Stimulated activated CD4-positive, alpha-beta T cell treated with anti-CD3 and anti-CD28 coated beads, TNF-alpha, amount 100 ng/mL, for 48 hours (primary cell): ENCODE measurements at regions not wholly inside any gene's neighbourhood (a gene's known extent, or its start where the extent isn't known, plus 50 kb on each side); places are given as distances from the start of the nearest gene placed in this dataset.
"Not testable (repeated sequence)": the region's sequence is repeated elsewhere in the genome, so short reads cannot be mapped to it uniquely, and the experiment has no call there.

Experiments
- DNase-seq, 3 donors: peaks; one replicate each; pipeline ENCODE4 v3.0.0-alpha.2; 2020; ENCODE audit warnings: low read depth in 3 of 3

DNA sequence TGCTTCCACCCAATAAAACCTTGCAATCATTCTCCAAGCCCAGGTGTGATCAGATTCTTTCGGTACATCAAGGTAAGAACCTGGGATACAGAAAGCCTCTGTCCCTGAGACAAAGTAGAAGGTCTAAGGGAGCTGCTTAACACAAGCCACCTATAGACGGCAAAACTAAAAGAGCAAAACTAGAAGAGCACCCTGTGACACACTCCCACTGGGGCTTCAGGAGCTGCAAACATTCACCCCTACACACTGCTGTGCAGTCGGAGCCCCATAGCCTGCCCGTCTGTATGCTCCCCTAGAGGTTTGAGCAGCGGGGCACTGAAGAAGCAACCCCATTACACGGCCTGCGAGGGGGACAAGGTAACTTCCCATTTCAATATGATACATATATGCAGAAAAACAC lies 179.6 kb upstream of the CDH9 start:
- DNase-seq, result no peak

DNA sequence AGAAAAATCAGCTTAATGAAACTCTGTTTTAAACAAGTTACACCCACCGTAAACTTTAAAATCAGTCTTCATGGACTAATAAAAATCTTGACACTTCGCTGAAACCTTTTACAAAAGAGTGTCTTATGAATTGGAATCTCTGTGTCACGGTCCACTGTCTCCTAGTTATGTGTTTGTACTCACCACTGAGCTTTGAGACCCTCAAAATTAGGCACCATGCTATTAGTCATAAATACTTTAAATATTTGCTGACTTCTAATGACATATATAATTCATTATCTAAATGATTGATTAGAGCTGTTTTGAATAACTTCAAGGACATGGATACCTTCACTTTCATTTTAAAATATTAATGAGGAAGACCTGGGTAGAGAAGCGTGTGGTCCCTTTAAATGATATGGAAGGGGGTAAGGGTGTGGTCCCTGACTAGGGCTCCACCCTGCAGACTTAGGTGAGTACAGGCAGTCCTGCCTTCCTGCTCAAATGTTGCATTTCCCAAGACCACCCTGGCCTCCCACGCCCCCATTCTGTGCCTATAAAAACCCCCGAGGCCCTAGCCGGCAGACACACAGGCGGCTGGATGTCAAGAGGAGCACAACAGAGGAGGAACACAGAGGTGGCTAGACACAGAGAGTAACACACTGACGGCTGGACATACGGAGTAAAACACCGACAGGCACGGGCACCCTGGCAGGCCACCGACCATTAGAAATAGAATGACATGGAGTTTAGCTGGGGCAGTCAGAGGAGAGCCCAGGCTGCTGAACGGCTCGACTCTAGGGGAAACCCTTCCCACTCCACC lies 179.0 kb upstream of the CDH9 start:
- DNase-seq, result no peak

DNA sequence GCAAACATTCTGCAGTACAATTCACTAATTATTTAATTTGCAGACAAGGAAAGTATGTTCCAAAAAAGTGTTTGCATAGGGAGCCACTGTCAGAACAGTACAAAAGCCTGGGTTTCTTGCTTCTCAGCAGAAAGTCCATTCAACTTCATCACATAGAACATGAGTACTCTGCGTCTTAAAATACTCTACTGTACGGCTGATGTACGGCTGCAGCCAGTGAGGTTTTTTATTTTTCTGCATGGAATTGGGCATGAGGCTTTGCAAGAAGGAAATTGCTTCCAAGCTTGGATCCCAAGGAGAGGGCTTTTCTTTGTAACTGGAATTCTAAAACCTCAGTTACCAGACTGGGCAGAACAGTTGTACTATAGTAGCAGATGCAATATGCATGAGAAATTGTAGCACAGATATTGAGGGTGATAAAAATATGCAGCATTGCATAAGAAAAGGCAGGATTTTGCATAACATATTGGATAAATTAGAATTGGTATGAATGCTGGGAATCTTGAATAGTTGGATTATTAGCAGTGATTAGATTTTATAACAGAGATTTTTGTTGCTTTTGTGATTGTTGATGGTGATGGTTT lies 178.1 kb upstream of the CDH9 start:
- no peak for DNase-seq

DNA sequence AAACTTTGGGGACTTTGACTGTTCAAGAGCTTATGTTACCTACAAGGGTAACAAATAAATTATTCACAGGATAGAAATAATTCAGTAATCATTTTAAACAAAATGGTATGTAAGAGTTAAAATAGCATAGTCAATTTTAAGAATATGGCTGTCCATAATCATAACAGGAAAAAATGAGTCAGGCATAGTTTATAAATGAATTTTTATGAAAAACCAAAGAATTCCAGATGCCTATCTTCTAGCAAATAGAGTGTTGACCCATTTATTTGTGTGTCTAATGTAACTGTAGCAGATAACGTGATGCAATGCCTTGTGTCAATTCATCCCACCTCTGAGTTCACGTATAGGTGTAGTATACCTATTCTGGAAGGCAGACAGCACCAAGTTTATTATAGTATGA lies 169.7 kb upstream of the CDH9 start:
- no peak for DNase-seq

GRCh38 chr5:27191786-27192510 lies 153.6 kb upstream of the CDH9 start:
- no peak for DNase-seq

GRCh38 chr5:27172693-27173092 lies 134.3 kb upstream of the CDH9 start:
- no peak for DNase-seq

DNA sequence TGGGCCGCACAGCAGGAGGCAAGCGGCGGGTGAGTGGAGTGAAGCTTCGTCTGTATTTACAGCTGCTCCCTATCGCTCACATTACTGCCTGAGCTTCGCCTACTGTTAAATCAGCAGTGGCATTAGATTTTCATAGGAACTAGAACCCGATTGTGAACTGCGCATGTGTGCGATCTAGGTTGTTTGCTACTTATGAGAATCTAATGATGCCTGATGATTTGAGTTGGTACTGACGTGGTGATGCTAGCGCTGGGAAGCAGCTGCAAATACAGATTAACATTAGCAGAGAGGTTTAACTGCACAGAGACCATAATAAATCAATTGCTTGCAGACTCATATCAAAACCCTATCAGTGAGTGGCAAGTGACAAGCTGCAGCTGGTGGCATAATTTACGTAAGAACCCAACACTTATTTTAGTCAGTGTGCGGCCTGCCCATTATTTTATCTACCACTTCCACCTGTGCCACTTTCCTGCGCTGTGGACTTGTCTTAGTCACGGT lies 133.4 kb upstream of the CDH9 start:
- no peak for DNase-seq

GRCh38 chr5:27158775-27159174 lies 120.4 kb upstream of the CDH9 start:
- no peak for DNase-seq

DNA sequence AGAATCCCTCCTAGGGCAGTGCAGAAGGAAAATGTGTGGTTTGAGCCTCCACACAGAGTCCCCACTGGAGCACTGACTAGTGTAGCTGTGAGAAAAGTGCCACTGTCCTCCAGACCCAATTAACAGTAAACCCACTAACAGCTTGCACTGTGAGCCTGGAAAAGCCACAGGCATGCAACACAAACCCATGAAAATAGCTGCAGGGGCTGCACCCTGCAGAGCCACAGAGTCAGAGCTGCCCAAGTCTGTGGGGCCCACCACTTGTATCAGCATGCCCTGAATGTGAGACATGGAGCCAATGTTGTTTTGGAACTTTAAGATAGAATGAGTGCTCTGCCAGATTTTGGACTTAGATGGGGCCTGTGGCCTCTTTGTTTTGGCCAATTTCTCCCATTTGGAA lies 119.8 kb upstream of the CDH9 start:
- no peak for DNase-seq

DNA sequence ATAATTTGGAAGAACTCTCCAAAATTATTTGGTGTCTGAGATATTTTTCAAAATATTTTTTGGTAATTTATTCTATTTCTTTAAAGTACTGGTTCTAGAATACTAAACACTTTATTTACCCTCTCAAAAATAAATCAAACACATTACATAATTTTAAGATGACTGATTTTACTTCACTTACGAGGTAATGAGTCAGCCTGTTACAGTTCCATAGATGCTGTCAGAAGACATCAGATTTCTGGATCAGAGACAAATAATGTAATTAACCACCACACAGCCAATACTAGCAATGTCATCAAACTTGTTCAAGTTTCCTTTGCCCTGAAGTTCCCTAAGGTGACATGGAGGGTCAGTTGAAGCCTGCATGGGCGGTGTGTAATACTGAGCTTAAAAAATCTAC lies 106.1 kb upstream of the CDH9 start:
- DNase-seq, result no peak

DNA sequence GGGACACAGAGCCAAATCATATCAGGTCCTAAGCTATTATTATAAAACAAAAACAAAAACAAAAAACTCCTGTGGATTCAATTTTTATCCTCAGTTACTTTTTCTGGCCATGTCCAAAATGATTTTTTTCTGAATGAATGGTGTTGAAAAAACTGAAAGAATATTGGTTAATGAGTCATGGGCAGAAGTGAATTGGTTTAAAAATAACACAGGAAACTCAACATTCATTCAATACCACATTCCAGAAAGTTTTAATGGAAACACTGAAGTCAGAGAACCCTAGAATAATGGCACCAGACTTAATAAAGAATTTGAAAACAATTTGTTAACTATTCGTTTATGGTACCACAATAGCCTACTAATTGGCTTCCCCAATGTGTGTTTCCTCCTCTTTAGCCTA lies 102.4 kb upstream of the CDH9 start:
- no peak for DNase-seq

DNA sequence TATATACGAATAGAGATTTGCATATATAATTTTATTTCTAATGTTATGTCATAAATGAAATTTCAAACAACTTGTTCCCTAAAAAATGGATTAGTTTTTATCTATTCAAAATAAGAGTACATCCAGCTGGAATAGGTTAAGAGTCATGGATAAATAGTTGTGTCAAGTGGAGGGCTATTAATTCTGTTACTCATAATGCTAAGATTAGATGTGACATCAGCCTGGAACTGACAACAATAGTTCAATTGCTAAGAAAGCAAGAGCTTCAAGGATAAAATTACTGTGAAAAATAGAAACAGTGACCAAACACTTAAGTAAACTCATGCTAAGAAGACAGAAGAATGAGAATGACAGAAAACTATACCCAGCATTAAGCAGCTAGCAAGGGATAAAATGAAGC lies 92.2 kb upstream of the CDH9 start:
- DNase-seq, result no peak

DNA sequence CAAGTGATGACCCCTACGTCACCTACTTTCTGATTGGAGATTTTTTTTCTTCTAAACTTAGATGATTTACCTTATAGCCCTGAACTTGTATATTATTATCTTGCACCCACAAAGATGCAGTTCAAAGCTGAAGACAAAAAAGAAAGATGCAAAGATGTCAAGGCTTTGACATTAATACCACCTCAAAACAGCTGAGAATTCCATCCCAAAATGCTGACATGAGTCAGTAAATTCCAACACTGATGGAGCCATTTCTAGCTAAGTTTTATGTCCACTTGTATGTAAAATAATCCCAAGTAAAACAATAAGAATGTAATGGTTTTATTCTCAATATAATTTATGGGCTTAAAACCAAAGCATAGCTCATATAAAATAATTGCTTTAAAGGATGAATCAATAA lies 91.5 kb upstream of the CDH9 start:
- DNase-seq, result no peak

- DNase-seq, result no peak
Measured at GRCh38 chr5:27125856-27126255, 87.5 kb upstream of the CDH9 start.

- DNase-seq, result no peak
Measured at GRCh38 chr5:27124590-27124989, 86.2 kb upstream of the CDH9 start.

DNA sequence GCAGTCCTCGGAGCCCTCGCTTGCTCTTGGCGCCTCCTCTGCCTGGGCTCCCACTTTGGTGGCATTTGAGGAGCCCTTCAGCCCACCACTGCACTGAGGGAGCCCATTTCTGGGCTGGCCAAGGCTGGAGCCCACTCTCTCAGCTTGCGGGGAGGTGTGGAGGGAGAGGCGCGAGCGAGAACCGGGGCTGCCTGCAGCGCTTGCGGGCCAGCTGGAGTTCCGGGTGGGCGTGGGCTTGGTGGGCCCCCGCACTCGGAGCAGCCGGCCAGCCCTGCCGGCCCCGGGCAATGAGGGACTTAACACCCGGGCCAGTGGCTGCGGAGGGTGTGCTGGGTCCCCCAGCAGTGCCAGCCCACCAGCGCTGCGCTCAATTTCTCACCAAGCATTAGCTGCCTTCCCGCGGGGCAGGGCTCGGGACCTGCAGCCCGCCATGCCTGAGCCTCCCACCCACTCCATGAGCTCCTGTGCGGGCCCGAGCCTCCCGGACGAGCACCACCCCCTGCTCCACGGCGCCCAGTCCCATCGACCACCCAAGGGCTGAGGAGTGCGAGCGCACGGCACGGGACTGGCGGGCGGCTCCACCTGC lies 81.4 kb upstream of the CDH9 start:
- DNase-seq, result not testable (repeated sequence)

- no peak for DNase-seq
Measured at GRCh38 chr5:27103486-27103885, 65.1 kb upstream of the CDH9 start.

GRCh38 chr5:27095761-27096160 lies 57.4 kb upstream of the CDH9 start:
- not testable (repeated sequence) for DNase-seq

- no peak for DNase-seq
Measured at GRCh38 chr5:27093279-27093678, 54.9 kb upstream of the CDH9 start.

GRCh38 chr5:27091858-27092257 lies 53.5 kb upstream of the CDH9 start:
- no peak for DNase-seq

- not testable (repeated sequence) for DNase-seq
Measured at GRCh38 chr5:27088822-27089221, 50.4 kb upstream of the CDH9 start.
